Activated gamma-delta T cell treated with anti-CD3 and anti-CD28 coated beads, Interleukin-2, amount 50 U/mL, for 16 hours (primary cell): ENCODE measurements at regions not wholly inside any gene's neighbourhood (a gene's known extent, or its start where the extent isn't known, plus 50 kb on each side); places are given as distances from the start of the nearest gene placed in this dataset.

Source experiments
- DNase-seq: peaks from one replicate; pipeline ENCODE4 v3.0.0-alpha.2; 2020; ENCODE audit warnings: low read depth

DNA sequence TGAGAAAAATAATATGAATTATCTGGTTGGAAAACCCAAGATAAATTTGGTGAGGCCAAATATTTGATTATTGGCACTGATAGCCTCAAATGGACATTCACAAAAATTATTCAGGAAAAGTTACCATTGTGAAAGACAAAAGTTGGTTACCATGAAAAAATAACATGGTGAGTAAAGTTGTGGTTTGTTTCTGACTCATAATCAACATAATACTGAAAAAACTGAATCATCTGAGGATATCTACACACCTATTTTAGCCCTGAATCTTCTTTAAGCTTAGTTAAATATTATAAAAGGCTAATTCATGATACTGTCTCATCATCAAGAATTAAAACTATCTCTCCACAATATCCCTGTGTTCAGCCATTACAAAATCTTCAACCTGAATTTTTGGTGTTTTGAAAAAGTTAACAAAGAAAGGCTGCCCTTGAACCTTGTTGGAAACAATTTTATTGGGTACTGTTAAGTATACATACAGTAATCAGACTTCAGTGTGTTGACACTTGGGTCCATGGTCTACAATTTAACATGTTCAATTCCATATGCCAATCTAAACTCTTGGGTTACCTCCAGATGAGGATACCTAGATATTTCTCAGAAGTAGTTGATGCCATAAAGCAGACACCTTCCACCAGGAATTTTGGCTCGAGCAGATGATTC is 607.5 kb upstream of the SLC39A10 start:
- no peak for DNase-seq

DNA sequence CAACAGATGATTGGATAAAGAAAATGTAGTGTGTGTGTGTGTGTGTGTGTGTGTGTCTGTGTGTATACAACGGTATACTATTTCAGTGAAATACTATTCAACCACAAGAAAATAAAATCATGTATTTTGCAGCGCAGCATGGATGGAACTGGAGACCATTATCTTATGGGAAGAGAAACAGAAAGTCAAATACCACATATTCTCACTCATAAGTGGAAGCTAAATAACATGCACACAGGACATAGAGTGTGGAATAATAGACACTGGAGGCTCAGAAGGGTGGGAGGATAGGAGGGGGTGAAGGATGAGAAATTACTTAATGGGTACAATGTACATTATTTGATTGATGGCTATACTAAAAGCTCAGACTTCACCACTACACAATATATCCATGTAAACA is 609.1 kb upstream of the SLC39A10 start:
- no peak for DNase-seq

DNA sequence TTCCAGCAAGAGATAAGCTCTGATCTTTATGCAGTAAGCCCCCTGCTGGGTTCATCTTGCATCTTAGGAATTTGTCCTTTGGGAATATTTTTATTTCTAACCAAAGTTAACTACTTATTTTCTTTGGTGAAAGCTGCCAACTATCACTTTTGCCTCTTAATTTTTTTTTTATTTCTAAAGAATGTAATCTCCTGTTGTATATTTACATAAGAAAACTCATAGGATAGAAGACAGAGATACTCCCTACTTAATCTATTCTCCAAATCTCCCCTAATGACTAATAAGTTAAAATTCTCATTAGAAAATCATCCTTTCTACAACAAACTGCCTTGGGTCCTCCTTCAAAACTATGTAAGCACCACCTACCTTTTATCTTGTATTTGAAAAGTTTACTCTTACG is 612.2 kb upstream of the SLC39A10 start:
- DNase-seq = no peak

DNA sequence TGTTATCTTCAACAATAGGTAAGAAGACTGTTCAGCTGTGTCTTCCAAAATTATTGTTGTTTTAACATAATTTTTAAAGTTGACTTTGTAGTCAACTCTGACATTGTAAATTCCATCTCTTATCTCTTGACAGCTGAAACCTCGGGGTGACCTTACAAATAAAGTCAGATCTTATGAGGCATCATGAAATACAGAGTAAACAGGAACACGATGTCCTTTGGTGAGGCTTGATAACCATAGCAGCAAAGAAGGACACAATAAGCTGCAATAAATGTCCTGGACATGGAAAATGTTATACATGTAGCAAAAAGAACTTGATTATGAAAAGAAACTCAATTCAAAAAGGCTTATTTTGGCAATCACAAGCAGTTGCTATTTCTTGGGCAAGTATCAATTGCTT is 618.9 kb upstream of the SLC39A10 start:
- DNase-seq = no peak

DNA sequence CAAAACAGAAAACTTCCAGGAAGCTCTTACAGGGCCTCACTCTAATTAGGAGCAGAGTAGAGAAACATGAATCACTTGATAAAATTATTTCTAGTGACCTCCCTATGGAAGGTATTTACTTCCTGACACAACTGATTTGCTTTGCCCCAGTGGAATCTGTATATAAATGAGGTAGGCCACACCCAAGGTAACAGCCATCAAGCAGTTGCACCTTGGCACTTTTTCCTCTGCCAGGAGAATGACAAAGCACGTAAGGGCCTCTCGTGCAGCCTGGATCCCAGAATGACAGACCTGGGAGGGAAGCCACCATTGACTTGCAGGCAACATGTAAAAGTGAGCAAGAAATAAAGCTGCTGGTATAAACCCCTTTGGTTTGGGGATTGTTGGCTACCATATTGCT is 620.0 kb upstream of the SLC39A10 start:
- DNase-seq = no peak

DNA sequence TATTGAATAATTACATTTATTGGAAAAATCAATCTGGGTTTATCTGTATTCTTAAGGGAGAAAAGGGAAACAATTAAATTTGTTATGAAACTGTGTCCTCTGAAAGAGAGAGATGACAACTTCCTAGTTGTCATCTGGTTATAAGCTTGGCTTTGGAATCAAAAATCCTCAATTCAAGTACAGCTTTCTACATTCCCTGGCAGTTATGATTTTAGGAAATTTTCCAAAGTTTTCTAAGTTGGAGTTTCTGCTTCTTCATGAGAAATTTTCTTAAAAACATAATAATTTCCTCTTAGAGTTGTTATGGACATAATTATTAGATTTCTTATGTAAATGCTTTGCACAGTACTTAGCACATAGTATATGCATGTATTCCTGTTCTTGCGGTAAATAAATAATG is 625.6 kb upstream of the SLC39A10 start:
- no peak for DNase-seq

DNA sequence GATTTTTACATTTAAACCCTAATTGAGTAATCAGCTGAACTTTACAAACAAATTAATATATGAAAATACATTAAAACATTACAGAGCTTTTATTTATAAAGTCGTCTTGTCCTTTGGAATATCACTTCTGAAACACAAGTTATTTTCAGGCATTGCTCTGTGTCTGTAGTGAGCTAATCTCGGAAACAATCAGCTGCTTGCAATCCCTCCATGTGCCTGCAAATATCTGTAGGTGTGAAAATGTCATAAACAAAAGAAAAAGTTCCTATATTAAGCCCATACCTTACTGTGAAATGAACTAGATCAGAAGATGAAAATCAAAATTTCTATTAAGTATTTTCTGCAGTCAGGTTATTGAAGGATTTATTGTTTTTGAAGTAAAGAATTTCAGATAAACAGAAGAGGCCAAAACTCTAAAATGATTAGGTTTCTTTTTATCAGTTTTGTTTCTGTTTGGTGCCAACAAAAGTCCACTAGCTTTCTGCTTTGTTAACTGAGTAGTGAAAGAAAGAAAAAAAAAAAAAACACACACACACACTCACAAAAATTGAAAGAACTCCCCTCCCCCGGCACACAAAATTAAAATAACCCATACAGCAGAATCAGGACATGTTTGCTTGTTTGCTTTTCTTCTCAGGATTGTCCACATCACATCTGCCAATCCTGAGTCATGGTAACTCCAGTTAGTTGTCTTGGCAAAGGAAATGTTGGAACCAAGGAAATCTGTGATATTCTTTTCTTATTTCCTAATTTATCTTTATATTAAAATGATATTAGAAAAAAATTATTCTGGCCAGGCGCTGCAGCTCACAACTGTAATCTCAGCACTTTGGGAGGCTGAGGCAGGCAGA is 627.0 kb upstream of the SLC39A10 start:
- DNase-seq = no peak

DNA sequence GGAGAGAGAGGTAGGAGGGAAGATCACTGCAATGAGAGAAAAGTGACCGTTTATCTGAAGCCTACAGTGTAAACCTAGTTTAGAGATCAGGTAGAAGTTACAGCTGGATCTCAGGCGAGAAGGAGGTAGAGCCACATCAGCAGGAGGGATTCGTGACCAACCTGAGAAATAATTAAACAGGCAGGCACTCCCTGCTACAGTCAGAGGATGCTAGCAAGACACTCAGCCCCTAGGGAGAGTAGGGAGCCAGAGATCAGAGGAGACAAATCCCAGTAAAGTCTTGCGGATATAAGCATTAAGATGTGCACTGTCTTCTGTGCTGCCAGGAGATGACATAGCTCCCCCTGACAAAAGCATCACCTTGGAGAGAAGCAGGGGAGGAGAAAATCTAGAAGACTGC is 629.1 kb upstream of the SLC39A10 start:
- no peak for DNase-seq

DNA sequence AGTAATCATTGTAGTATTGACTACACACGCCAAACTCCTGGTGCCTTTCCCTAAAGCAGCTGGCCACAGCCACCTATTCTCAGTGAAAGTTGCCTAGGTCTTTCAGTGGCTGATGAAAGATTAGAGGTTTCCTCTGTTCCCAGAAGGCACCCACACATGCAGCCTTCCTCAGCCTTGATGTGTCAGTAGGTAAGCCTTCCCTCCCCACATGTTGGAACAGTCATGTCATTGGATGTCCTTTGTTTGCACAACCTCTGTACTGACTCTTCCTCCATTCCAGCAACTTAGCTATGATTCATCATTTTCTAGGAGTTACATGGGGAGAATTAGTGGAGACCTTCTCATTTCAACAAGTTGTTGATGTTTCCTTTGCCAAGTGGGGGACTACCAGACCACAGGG is 630.8 kb upstream of the SLC39A10 start:
- no peak for DNase-seq

DNA sequence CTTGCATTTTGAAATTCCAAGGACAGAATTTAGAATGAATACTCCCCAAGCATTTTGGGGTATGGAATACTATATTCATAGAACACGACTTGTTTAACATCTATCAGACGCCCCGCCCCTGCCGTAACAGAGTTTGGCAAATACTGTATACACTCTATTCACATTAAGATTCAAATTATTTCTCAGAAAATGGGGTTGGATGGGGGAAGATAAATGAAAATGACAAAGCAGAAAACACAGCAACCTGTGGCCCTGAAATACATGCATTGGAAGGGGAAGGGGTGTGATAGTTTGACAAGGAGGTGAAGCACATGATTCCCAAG is 634.6 kb upstream of the SLC39A10 start:
- no peak for DNase-seq

DNA sequence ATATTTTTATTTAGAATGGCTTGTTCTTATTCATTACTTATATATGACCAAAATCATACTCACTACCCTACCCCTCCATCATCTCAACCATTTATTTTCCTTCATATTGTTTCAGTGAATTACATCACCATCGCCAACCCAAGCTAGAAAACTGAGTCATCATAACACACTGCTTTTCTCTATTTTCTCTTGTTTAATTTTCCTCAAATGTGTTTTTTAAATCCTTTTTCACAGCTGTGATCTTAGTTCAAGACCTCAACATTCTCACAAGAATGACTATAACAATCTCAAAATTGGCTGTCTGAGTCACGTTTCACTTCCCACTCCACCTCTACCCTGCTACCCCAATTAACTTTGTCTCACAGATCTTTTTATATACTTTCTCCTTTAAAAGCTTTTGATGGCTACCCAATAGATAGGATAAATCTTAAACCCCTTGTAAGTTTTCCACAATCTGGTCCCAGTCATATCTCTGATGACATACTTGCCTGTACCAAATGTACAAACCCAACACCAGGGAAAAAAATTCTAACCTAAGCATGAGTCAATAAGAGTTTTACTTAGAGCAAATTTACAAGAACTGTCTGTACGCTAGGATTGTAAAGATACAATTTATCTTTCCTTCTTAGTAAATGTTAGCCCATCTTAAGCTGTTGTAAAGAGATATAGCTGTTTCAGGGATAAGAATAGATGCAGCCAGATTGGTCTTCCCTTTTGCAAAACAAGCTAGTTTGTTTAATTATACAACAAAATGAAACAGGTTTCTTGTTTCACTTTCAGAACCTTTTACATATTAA is 635.1 kb upstream of the SLC39A10 start:
- DNase-seq = no peak

DNA sequence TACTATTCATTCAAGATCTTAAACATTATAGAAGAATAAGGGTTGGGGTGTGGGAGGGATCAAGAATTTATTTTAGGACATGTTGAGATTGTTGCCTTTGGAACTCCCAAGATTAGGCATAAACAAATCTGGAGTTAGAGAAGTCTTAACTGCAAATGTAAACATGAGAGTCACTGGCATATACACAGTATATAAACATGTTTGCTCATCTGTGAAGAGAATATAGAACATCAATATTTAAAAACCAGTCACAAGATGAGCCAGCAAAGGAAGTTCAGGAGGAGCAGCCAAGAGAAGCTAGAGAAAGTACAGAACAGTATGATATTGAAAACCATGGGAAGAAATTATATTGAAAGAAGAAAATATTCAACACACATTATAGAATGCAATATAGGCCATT is 638.6 kb upstream of the SLC39A10 start:
- no peak for DNase-seq

DNA sequence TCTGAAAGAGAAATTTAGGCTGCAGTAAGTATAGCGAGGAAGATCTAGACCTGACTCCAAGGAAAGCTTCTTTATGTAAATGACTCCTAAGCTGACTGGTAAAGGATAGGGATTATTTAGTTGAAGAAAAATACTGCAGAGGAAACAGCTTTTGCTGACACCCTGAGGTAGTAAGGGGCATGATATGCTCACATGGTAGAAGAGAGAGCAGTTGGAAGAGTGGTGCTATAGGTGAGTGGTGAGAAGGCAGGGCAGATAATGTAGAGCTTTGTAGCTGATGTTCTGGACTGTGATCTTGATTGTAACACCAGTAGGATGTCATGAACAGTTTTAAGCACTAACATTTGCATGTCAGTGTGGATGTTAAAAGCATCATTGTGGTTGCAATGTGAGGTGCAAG is 639.1 kb upstream of the SLC39A10 start:
- no peak for DNase-seq

DNA sequence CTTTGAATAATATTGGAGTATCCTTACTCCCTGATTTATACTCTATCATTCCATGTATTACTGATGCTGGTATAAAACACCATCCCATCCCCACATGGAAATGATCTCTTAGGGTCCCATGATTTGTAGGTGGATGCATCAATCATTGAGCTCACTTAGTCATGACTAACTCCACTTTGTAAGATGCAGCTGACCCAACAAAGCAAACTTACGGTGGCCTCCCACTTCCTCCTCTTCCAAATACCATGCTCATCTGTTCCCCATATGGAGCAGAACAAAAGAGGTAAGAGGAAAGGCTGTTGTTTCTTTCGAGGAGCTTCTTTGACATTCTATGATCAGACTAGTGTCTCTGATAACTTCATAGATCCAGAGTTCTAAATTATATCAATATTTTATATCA is 640.2 kb upstream of the SLC39A10 start:
- no peak for DNase-seq

DNA sequence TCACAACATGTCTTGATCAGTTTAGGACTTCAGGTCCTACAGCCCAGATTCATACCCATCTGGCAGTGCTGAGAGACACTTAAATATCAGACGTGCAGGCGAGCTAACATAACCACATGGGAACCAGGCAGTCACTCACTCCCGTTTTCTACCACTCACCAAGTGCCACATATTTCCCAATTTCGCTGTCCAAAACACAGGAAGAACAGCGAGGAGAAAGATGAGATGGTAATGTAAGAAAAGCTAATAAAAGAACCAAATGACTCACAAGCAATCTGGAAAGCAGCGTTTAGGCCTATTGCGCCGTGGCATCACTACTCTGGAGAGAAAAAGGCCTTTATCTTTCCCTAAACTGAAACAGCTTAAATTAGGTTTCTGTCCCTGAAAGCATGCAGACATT is 647.8 kb upstream of the SLC39A10 start:
- no peak for DNase-seq

DNA sequence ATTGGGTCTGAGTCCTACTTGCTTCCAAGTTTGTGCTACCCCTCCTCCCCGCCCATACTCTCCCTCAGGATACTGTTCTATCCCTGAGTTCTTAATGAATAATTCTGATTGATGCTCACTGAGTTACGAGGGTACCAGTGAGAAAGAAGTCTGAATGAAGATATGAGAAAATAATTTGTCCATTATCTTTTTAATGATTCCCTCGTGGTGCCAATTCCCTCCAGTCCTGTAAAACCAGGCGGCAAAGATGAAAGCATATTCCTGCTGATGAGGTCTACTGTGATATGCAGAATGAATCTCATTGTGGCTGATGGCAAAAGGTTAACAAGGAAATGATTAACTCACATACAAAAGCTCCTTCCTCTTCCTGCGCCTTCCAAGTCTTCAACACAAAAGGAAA is 650.2 kb upstream of the SLC39A10 start:
- DNase-seq = no peak

DNA sequence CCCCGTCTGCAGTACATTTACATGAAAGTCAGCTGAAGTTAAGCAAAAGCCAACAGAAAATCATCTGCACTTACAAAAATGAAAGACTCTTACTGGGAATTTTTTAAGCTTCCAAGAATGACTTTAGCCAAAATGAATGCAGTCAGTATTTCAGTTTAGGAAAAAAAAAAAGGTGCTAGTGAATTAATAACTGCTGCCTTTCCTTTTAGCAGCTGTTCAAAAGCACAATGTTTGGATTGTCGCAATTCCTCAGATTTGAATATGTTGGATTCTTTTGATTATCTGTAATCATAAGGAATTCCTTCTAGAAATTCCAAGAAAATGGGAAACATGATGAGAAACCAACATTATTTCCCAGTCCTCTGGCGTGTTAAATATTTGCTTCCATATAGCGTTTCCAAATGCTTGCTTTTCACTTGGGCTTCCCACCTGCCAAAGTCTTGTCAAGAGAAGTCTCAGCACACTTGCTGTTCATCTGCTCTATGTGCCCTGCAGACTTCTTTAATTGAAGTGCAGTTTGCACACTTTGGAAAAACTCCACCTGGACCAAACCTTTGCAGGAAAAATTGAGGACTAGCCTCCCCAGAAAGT is 653.0 kb upstream of the SLC39A10 start:
- DNase-seq = no peak

DNA sequence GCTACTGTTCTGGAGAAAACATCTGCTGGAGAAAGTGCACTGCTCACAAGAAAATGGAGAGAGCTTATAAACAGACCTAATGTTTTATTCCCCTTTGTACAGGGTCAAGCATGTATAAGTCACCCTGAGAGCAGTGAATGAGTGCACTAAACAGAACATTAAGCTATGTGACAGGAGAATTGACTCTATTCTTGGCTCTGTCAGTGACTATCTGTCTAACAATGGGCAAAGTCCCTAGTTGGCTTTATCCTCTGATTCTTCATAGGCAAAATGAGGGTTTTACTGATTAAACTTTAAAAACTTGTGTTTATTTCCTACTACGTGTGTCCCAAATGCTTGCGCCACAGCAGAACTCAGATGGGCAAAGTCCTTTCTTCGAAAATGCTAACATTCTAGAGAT is 655.1 kb upstream of the SLC39A10 start:
- no peak for DNase-seq

DNA sequence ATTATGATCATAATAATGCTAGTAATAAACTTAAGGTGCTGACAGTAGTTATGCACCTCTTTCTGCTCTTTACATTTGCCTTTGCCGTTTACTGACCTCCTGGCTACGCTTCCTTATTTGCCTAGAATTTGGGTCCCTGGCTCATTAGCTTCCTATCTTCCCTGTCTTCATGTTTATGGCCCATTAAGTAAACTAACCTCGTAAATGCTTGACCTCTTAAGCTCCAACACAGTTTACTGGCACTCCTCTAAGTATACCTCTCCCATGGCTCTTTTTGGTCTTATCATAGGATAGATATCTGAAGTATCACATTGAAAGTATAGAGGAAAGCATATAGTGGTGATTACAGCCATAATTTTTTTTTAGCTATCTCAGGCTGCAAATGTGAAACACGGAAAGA is 657.3 kb upstream of the SLC39A10 start:
- DNase-seq = no peak

DNA sequence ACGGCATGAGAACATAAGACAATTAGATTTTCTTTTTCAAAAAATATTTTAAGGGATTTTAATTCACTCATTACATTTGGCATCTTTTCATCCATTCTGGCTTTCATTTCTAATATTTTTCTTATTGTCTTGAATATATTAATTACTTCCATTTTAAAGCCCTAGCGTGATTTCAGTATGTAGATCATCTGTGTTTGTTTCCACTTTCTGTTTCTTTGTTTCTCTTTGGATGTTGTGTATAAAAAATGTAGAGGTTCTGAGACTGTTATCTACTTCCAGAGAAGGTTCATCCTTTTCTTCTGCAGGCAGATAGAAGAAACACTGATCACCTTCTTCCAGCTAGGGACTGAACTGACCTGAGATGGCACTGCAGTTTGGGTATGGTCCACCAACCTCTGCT is 664.4 kb upstream of the SLC39A10 start:
- no peak for DNase-seq

DNA sequence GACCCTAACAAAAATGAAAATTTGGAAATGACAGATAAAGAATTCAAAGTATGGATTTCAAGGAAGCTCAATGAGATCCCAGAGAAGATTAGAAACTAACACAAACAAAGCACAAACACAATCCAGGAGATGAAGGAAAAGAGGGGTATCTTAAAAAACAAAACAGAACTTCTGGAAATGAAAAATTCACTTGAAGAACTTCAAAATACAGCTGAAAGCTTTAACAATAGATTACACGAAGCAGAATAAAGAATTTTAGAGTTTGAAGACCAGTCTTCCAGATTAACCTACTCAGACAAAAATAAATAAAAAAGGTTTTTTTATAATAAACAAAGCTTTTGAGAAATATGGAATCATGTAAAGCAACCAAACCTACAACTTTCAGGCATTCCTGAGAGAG is 671.8 kb upstream of the SLC39A10 start:
- DNase-seq = no peak

DNA sequence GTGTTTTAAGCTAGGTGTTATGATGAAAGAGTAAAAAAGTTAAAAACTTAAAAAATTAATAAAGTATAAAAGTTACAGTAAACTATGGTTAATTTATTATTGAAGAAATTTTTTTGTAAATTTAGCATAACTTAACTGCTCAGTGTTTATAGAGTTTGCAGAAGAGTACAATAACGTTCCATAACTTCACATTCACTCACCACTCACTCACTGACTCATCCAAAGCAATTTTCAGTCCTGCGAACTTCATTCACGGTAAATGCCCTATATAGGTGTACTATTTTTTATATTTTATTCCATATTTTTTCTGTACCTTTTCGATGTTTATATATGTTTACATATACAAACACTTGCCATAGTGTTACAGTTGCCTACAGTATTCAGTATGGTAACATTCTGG is 694.8 kb upstream of the SLC39A10 start:
- no peak for DNase-seq

DNA sequence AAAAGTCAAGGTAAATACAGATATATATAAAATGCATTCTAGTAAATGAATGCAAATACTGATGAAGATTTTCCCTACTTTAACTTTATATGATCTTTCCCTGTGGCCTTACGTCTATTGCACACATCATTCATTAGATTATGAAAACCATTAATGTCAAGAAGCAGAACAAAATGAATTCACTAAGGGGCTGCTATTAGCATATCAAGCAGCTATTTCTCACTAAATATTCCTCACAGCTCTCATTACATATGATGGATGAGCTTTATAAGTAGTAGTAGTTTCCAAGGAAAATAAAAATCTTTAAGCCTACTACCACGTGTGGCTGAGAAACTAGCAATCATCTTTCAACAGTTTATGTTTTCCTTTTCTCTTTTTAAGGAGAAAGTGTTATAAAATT is 702.8 kb upstream of the SLC39A10 start:
- DNase-seq = no peak
